Lower leg skin (tissue), 3 donors: ENCODE measurements at regions not wholly inside any gene's neighbourhood (a gene's known extent, or its start where the extent isn't known, plus 50 kb on each side); places are given as distances from the start of the nearest gene placed in this dataset.

Source experiments
- CTCF ChIP-seq, 3 donors: fragments of 450-650 bp; IDR thresholded peaks; one replicate each; pipeline ENCODE4 v1.5.1; 2016; ENCODE audit warnings: antibody characterized with exemption in 3 of 3, mild to moderate bottlenecking in 3 of 3, moderate library complexity in 2 of 3
- POLR2A ChIP-seq, 2 donors: fragments of 450-650 bp; IDR thresholded peaks; one replicate each; pipeline ENCODE4 v1.6.1; 2016 to 2017; ENCODE audit warnings: antibody characterized with exemption in 2 of 2, mild to moderate bottlenecking in 1 of 2, moderate library complexity in 1 of 2

DNA sequence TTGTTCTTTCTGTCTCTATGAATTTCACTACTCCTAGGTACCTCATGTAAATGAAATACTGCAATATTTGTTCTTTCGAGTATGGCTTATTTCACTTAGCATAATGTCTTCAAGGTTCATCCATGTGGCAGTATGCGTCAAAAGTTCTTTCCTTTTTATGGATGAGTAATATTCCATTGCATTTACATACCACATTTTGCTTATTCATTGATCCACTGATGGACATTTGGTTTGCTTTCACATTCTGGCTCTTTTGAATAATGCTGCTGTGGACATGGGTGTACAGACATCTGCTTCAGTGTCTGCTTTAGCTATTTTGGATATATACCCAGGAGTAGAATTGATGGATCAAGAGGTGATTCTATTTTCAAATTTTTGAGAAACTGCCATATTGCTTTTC, 144.2 kb upstream of the PAPPA start:
- TF ChIP-seq CTCF (IDR thresholded peaks at IDR 0.05) (no peak), POLR2A (IDR thresholded peaks at IDR 0.05) (no peak)
